H1 (cell line): ENCODE measurements at regions not wholly inside any gene's neighbourhood (a gene's known extent, or its start where the extent isn't known, plus 50 kb on each side); places are given as distances from the start of the nearest gene placed in this dataset.

Experiments
- CTCF ChIA-PET: fragments of 300-600 bp; sonication (Branson Sonifier 250); formaldehyde crosslinking; loops from one replicate; lab custom pipeline; 2021; ENCODE audit not compliant: partially characterized antibody; lab: Charles Lee
- POLR2A ChIA-PET: fragments of 300-600 bp; sonication (Branson Sonifier 250); formaldehyde crosslinking; loops from one replicate; lab custom pipeline; 2021; ENCODE audit warnings: inconsistent platforms; ENCODE audit not compliant: partially characterized antibody; lab: Charles Lee
- DNase-seq, 2 experiments: peaks; one replicate each; pipeline versions ENCODE4 v3.0.0 to v3.0.0-alpha.2; 2010 to 2022; ENCODE audit warnings: low spot score in 2 of 2, low read depth in 1 of 2, mixed read lengths in 1 of 2
- FAIRE-seq: peaks from 2 replicates; lab custom pipeline; 2011; peaks lifted over from hg19 to GRCh38; lab: Jason Lieb, UNC
- H2AFZ ChIP-seq: 2 replicates; pipeline ENCODE4 v1.8.1; 2012; ENCODE audit warnings: low read length, inconsistent platforms
- H2AK5ac ChIP-seq: 2 replicates; pipeline ENCODE4 v1.6.1; 2013; ENCODE audit warnings: low read depth, low read length
- H2BK120ac ChIP-seq: replicated peaks from 2 replicates; pipeline ENCODE3; 2013; ENCODE audit warnings: low read depth, low read length, inconsistent platforms
- H2BK12ac ChIP-seq: 2 replicates; pipeline ENCODE4 v1.6.1; 2013; ENCODE audit warnings: low read depth, low read length
- H2BK15ac ChIP-seq: 2 replicates; pipeline ENCODE4 v1.6.1; 2013; ENCODE audit warnings: low read length
- H2BK20ac ChIP-seq: 2 replicates; pipeline ENCODE4 v1.6.1; 2013; ENCODE audit warnings: low read length
- H2BK5ac ChIP-seq: 2 replicates; pipeline ENCODE4 v1.6.1; 2013; ENCODE audit warnings: low read depth, low read length
- H3K14ac ChIP-seq: 2 replicates; pipeline ENCODE4 v1.6.1; 2013; ENCODE audit warnings: inconsistent platforms; ENCODE audit not compliant: insufficient read length
- H3K18ac ChIP-seq: 2 replicates; pipeline ENCODE4 v1.6.1; 2013; ENCODE audit warnings: low read length; ENCODE audit errors: extremely low read depth
- H3K23ac ChIP-seq: 2 replicates; pipeline ENCODE4 v1.6.1; 2013; ENCODE audit warnings: inconsistent platforms; ENCODE audit not compliant: insufficient read length
- H3K23me2 ChIP-seq: 2 replicates; pipeline ENCODE4 v1.6.1; 2013; ENCODE audit warnings: low read depth, low read length
- H3K27ac ChIP-seq: 2 replicates; pipeline ENCODE4 v1.6.1; 2011; ENCODE audit warnings: low read depth, low read length, inconsistent platforms
- H3K27me3 ChIP-seq, 4 experiments: replicated peaks in 1 of 4; 1 replicate in 1 of 4; 2 replicates in 3 of 4; pipeline versions ENCODE4 v1.6.1 to v1.8.1; 2011 to 2013; ENCODE audit warnings: low read length in 3 of 4, mild to moderate bottlenecking in 3 of 4, inconsistent platforms in 2 of 4, mixed read lengths in 2 of 4, moderate library complexity in 1 of 4; ENCODE audit not compliant: control insufficient read depth in 3 of 4, insufficient read depth in 3 of 4; ENCODE audit errors: extremely low read depth in 1 of 4
- H3K36me3 ChIP-seq, 4 experiments: 2 replicates each; pipeline versions ENCODE4 v1.6.1 to v1.8.1; 2011 to 2013; ENCODE audit warnings: mild to moderate bottlenecking in 4 of 4, low read length in 3 of 4, moderate library complexity in 2 of 4, control low read depth in 1 of 4, inconsistent platforms in 1 of 4; ENCODE audit not compliant: insufficient read depth in 4 of 4, control insufficient read depth in 2 of 4
- H3K4ac ChIP-seq: replicated peaks from 2 replicates; pipeline ENCODE3; 2013; ENCODE audit warnings: low read length, low read depth, mixed read lengths, inconsistent platforms; ENCODE audit not compliant: insufficient read length
- H3K4me1 ChIP-seq, 4 experiments: replicated peaks in 1 of 4; 1 replicate in 1 of 4; 2 replicates in 3 of 4; pipeline versions ENCODE4 v1.6.1 to v1.8.1; 2011 to 2013; ENCODE audit warnings: low read length in 3 of 4, inconsistent platforms in 2 of 4, mixed read lengths in 1 of 4; ENCODE audit not compliant: insufficient read depth in 4 of 4, control insufficient read depth in 3 of 4
- H3K4me2 ChIP-seq, 2 experiments: 2 replicates each; pipeline versions ENCODE4 v1.6.1 to v1.8.1; 2011 to 2013; ENCODE audit warnings: low read depth in 2 of 2, low read length in 2 of 2, control low read depth in 1 of 2, inconsistent platforms in 1 of 2, mild to moderate bottlenecking in 1 of 2; ENCODE audit not compliant: insufficient read depth in 1 of 2
- H3K4me3 ChIP-seq, 4 experiments: fragments of 200-600, 300-600 bp in 1 of 4; sonication (generic), shearing (Covaris generic), sonication (Bioruptor Twin) in 1 of 4; 2 replicates each; pipeline versions ENCODE4 v1.5.1 to v1.8.1; 2011 to 2016; ENCODE audit warnings: low read length in 4 of 4, low read depth in 3 of 4, control low read depth in 2 of 4, inconsistent platforms in 2 of 4, mild to moderate bottlenecking in 2 of 4, mixed read lengths in 1 of 4, moderate library complexity in 1 of 4; ENCODE audit not compliant: insufficient read depth in 2 of 4; ENCODE audit errors: extremely low read depth in 1 of 4
- H3K56ac ChIP-seq: replicated peaks from 2 replicates; pipeline ENCODE3; 2013; ENCODE audit warnings: low read depth, mild to moderate bottlenecking, mixed read lengths, low read length, inconsistent platforms; ENCODE audit not compliant: insufficient read length
- H3K79me1 ChIP-seq: 2 replicates; pipeline ENCODE4 v1.6.1; 2013; ENCODE audit warnings: low read depth, low read length, control low read depth
- H3K79me2 ChIP-seq, 2 experiments: 2 replicates each; pipeline versions ENCODE4 v1.6.1 to v1.8.1; 2012 to 2013; ENCODE audit warnings: low read length in 2 of 2, mild to moderate bottlenecking in 2 of 2, inconsistent platforms in 1 of 2; ENCODE audit not compliant: insufficient read depth in 2 of 2, control insufficient read depth in 1 of 2
- H3K9ac ChIP-seq, 4 experiments: replicated peaks in 1 of 4; 1 replicate in 1 of 4; 2 replicates in 3 of 4; pipeline versions ENCODE4 v1.6.1 to v1.8.1; 2011 to 2013; ENCODE audit warnings: low read depth in 3 of 4, low read length in 3 of 4, control low read depth in 2 of 4, mild to moderate bottlenecking in 2 of 4, moderate library complexity in 2 of 4, inconsistent platforms in 1 of 4; ENCODE audit errors: extremely low read depth in 1 of 4
- H3K9me3 ChIP-seq, 2 experiments: 2 replicates each; pipeline versions ENCODE4 v1.6.1 to v1.8.1; 2012 to 2013; ENCODE audit warnings: mild to moderate bottlenecking in 2 of 2, moderate library complexity in 2 of 2, control low read depth in 1 of 2, inconsistent platforms in 1 of 2, low read depth in 1 of 2, low read length in 1 of 2, mixed read lengths in 1 of 2; ENCODE audit not compliant: insufficient read depth in 2 of 2
- H4K20me1 ChIP-seq, 2 experiments: replicated peaks in 1 of 2; 2 replicates each; pipeline versions ENCODE3 to v1.8.1; 2011 to 2013; ENCODE audit warnings: inconsistent platforms in 2 of 2, low read length in 2 of 2, mild to moderate bottlenecking in 1 of 2; ENCODE audit not compliant: insufficient read depth in 2 of 2, control insufficient read depth in 1 of 2
- H4K5ac ChIP-seq: 2 replicates; pipeline ENCODE4 v1.6.1; 2013; ENCODE audit warnings: low read length, low read depth, mixed read lengths, inconsistent platforms; ENCODE audit not compliant: insufficient read length
- H4K8ac ChIP-seq: 2 replicates; pipeline ENCODE4 v1.8.0; 2013; ENCODE audit warnings: mild to moderate bottlenecking, moderate library complexity, low read length, inconsistent platforms; ENCODE audit not compliant: insufficient read depth; ENCODE audit errors: extremely low read depth
- H4K91ac ChIP-seq: replicated peaks from 2 replicates; pipeline ENCODE3; 2013; ENCODE audit warnings: low read length, mixed read lengths, inconsistent platforms; ENCODE audit not compliant: insufficient read length
- CTCF ChIP-seq, 3 experiments: IDR thresholded peaks; 1 replicate in 2 of 3; 2 replicates in 1 of 3; pipeline versions ENCODE4 v1.5.1 to v1.6.1; 2011; ENCODE audit warnings: low read length in 3 of 3, mild to moderate bottlenecking in 3 of 3, inconsistent platforms in 2 of 3, low read depth in 1 of 3, moderate library complexity in 1 of 3; ENCODE audit not compliant: insufficient read depth in 1 of 3; ENCODE audit errors: control extremely low read depth in 1 of 3
- EP300 ChIP-seq, 2 experiments: IDR thresholded peaks; 1 replicate in 1 of 2; 2 replicates in 1 of 2; pipeline ENCODE4 v1.6.1; 2011 to 2012; ENCODE audit warnings: low read depth in 2 of 2, low read length in 2 of 2, mild to moderate bottlenecking in 2 of 2, borderline replicate concordance in 1 of 2, inconsistent platforms in 1 of 2, moderate library complexity in 1 of 2
- EZH2 ChIP-seq: fragments of 200-600 bp; sonication (generic); IDR thresholded peaks from 2 replicates; pipeline ENCODE4 v1.7.1; 2012; ENCODE audit warnings: low read depth, mild to moderate bottlenecking, moderate library complexity, low read length, inconsistent platforms; ENCODE audit not compliant: severe bottlenecking
- JUND ChIP-seq: IDR thresholded peaks from 2 replicates; pipeline ENCODE4 v1.6.1; 2011; ENCODE audit warnings: mild to moderate bottlenecking, improper control_type of control experiment, low read length
- RBBP5 ChIP-seq: IDR thresholded peaks from 2 replicates; pipeline ENCODE4 v1.7.1; 2012; ENCODE audit warnings: low read depth, mild to moderate bottlenecking, inconsistent platforms, low read length, moderate library complexity, borderline replicate concordance
- SP2 ChIP-seq: IDR thresholded peaks from 2 replicates; pipeline ENCODE4 v1.6.1; 2012; ENCODE audit warnings: mild to moderate bottlenecking, low read length, inconsistent platforms
- ZNF274 ChIP-seq: IDR thresholded peaks from 2 replicates; pipeline ENCODE4 v1.7.0; 2012; ENCODE audit warnings: low read length, borderline replicate concordance; ENCODE audit errors: extremely low read depth
- WGBS, 2 experiments: shearing (Covaris generic) in 1 of 2; methylation state at CpG; one replicate each; pipeline versions ENCODE4 v1.1.6 to v1.1.7; 2013 to 2015; ENCODE audit warnings: low lambda C conversion rate in 2 of 2, mixed read lengths in 2 of 2, inconsistent platforms in 1 of 2, low coverage in 1 of 2, missing lambda C conversion rate in 1 of 2; ENCODE audit not compliant: insufficient replicate concordance in 2 of 2, insufficient coverage in 1 of 2, insufficient read length in 1 of 2; ENCODE audit errors: extremely low coverage in 1 of 2, missing lambda C conversion rate in 1 of 2; 5-methylcytosine and 5-hydroxymethylcytosine counted together

- no peak overlapping the region for H2BK20ac ChIP-seq
- DNase-seq (no peak), FAIRE-seq (no peak)
- H3K56ac ChIP-seq = no peak overlapping the region
- no peaks in the 10 kb centered on the region for H3K79me2 ChIP-seq
- no peak overlapping the region for H2AK5ac ChIP-seq
- H3K23ac ChIP-seq = no peak overlapping the region
- no peak overlapping the region for H2AFZ ChIP-seq
- no peak overlapping the region for H2BK12ac ChIP-seq
- H3K9ac ChIP-seq = no peak overlapping the region
- no peak overlapping the region for H2BK120ac ChIP-seq
- TF ChIP-seq RBBP5 = no peak
- TF ChIP-seq CTCF (IDR thresholded peaks at IDR 0.05; ENCODE audit: control extremely low read depth in 1 of 3, insufficient read depth in 1 of 3, low read depth in 1 of 3, low read length in 3 of 3) = no peak
- no peak for TF ChIP-seq SP2
- no peak for TF ChIP-seq EZH2
- no peak for TF ChIP-seq ZNF274
- no peak for TF ChIP-seq EP300 (IDR thresholded peaks at IDR 0.05; ENCODE audit: borderline replicate concordance in 1 of 2, low read depth in 2 of 2, low read length in 2 of 2)
- no peak for TF ChIP-seq JUND
- H4K8ac ChIP-seq = no peak overlapping the region
- H2BK15ac ChIP-seq = no peak overlapping the region
- H4K91ac ChIP-seq = no peak overlapping the region
- H3K36me3 ChIP-seq = no peaks in the 10 kb centered on the region
- 82 to 92% methylated on average over 2 to 3 of the region's 3 CpGs for WGBS, 2 experiments
- ChIA-PET POLR2A (no interaction called here), CTCF (interaction anchor here (0.7 to 1.2 kb wide), 3 partner anchors 67 to 441 kb away, joined by 3 read pairs; no protein-coding TSS in a partner anchor)
- H3K9me3 ChIP-seq = no peaks in the 10 kb centered on the region; a peak in 1 of 4 replicates
- H3K4me2 ChIP-seq = no peak overlapping the region
- H3K79me1 ChIP-seq = no peaks in the 10 kb centered on the region
- no peak overlapping the region for H3K27ac ChIP-seq
- no peak overlapping the region for H3K4me3 ChIP-seq
- H2BK5ac ChIP-seq = no peak overlapping the region
- H4K20me1 ChIP-seq = no peaks in the 10 kb centered on the region
- no peak overlapping the region for H4K5ac ChIP-seq
- H3K23me2 ChIP-seq = no peaks in the 10 kb centered on the region; the same call in 1 of the 2 replicates
- no peak overlapping the region for H3K18ac ChIP-seq
- no peak overlapping the region for H3K14ac ChIP-seq
- no peak overlapping the region for H3K4ac ChIP-seq
- H3K4me1 ChIP-seq = no peaks in the 10 kb centered on the region
- H3K27me3 ChIP-seq = no peaks in the 10 kb centered on the region
Measured at GRCh38 chr2:12131975-12132374, 385.5 kb downstream of the LPIN1 start.
